ENCODE measurements at regions not wholly inside any gene's neighbourhood (a gene's known extent, or its start where the extent isn't known, plus 50 kb on each side); places are given as distances from the start of the nearest gene placed in this dataset.

DNA sequence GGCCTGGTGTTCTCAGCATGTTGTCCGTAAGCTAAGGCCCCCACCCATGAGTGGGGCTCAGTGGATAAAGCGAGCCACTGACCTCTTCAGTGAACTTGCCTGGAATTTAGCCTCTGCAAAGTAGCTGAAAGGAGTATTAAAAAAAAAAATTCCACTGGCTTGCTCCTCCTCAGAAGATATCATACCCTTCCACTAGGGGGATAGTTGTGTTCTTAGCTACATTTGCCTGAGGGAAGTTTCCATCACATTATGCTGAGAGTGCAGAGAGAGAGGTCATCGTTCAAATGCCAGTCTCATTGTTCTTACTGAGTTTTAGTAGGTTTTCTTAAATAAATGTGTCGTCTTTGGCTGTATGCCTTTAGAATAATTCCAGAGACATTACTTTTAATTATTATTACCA, 879.7 kb downstream of the JRKL start:
- TF ChIP-seq, protein P1, sequence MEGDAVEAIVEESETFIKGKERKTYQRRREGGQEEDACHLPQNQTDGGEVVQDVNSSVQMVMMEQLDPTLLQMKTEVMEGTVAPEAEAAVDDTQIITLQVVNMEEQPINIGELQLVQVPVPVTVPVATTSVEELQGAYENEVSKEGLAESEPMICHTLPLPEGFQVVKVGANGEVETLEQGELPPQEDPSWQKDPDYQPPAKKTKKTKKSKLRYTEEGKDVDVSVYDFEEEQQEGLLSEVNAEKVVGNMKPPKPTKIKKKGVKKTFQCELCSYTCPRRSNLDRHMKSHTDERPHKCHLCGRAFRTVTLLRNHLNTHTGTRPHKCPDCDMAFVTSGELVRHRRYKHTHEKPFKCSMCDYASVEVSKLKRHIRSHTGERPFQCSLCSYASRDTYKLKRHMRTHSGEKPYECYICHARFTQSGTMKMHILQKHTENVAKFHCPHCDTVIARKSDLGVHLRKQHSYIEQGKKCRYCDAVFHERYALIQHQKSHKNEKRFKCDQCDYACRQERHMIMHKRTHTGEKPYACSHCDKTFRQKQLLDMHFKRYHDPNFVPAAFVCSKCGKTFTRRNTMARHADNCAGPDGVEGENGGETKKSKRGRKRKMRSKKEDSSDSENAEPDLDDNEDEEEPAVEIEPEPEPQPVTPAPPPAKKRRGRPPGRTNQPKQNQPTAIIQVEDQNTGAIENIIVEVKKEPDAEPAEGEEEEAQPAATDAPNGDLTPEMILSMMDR (IDR thresholded peaks at IDR 0.05; ENCODE audit: low read depth, low read length, poor library complexity, severe bottlenecking) = peak; percentile 10
- TF ChIP-seq EZH2phosphoT487 (IDR thresholded peaks at IDR 0.05; ENCODE audit: borderline replicate concordance, low read length) = no peak
